H1 (cell line): ENCODE measurements at regions not wholly inside any gene's neighbourhood (a gene's known extent, or its start where the extent isn't known, plus 50 kb on each side); places are given as distances from the start of the nearest gene placed in this dataset.

ENCODE experiments used
- CTCF ChIA-PET: fragments of 300-600 bp; sonication (Branson Sonifier 250); formaldehyde crosslinking; loops from one replicate; lab custom pipeline; 2021; ENCODE audit not compliant: partially characterized antibody; lab: Charles Lee
- POLR2A ChIA-PET: fragments of 300-600 bp; sonication (Branson Sonifier 250); formaldehyde crosslinking; loops from one replicate; lab custom pipeline; 2021; ENCODE audit warnings: inconsistent platforms; ENCODE audit not compliant: partially characterized antibody; lab: Charles Lee
- DNase-seq, 2 experiments: peaks; one replicate each; pipeline versions ENCODE4 v3.0.0 to v3.0.0-alpha.2; 2010 to 2022; ENCODE audit warnings: low spot score in 2 of 2, low read depth in 1 of 2, mixed read lengths in 1 of 2
- FAIRE-seq: peaks from 2 replicates; lab custom pipeline; 2011; peaks lifted over from hg19 to GRCh38; lab: Jason Lieb, UNC
- H2AFZ ChIP-seq: 2 replicates; pipeline ENCODE4 v1.8.1; 2012; ENCODE audit warnings: low read length, inconsistent platforms
- H2AK5ac ChIP-seq: 2 replicates; pipeline ENCODE4 v1.6.1; 2013; ENCODE audit warnings: low read depth, low read length
- H2BK120ac ChIP-seq: replicated peaks from 2 replicates; pipeline ENCODE3; 2013; ENCODE audit warnings: low read depth, low read length, inconsistent platforms
- H2BK12ac ChIP-seq: 2 replicates; pipeline ENCODE4 v1.6.1; 2013; ENCODE audit warnings: low read depth, low read length
- H2BK15ac ChIP-seq: 2 replicates; pipeline ENCODE4 v1.6.1; 2013; ENCODE audit warnings: low read length
- H2BK20ac ChIP-seq: 2 replicates; pipeline ENCODE4 v1.6.1; 2013; ENCODE audit warnings: low read length
- H2BK5ac ChIP-seq: 2 replicates; pipeline ENCODE4 v1.6.1; 2013; ENCODE audit warnings: low read depth, low read length
- H3K14ac ChIP-seq: 2 replicates; pipeline ENCODE4 v1.6.1; 2013; ENCODE audit warnings: inconsistent platforms; ENCODE audit not compliant: insufficient read length
- H3K18ac ChIP-seq: 2 replicates; pipeline ENCODE4 v1.6.1; 2013; ENCODE audit warnings: low read length; ENCODE audit errors: extremely low read depth
- H3K23ac ChIP-seq: 2 replicates; pipeline ENCODE4 v1.6.1; 2013; ENCODE audit warnings: inconsistent platforms; ENCODE audit not compliant: insufficient read length
- H3K23me2 ChIP-seq: 2 replicates; pipeline ENCODE4 v1.6.1; 2013; ENCODE audit warnings: low read depth, low read length
- H3K27ac ChIP-seq: 2 replicates; pipeline ENCODE4 v1.6.1; 2011; ENCODE audit warnings: low read depth, low read length, inconsistent platforms
- H3K27me3 ChIP-seq, 4 experiments: replicated peaks in 1 of 4; 1 replicate in 1 of 4; 2 replicates in 3 of 4; pipeline versions ENCODE4 v1.6.1 to v1.8.1; 2011 to 2013; ENCODE audit warnings: low read length in 3 of 4, mild to moderate bottlenecking in 3 of 4, inconsistent platforms in 2 of 4, mixed read lengths in 2 of 4, moderate library complexity in 1 of 4; ENCODE audit not compliant: control insufficient read depth in 3 of 4, insufficient read depth in 3 of 4; ENCODE audit errors: extremely low read depth in 1 of 4
- H3K36me3 ChIP-seq, 4 experiments: 2 replicates each; pipeline versions ENCODE4 v1.6.1 to v1.8.1; 2011 to 2013; ENCODE audit warnings: mild to moderate bottlenecking in 4 of 4, low read length in 3 of 4, moderate library complexity in 2 of 4, control low read depth in 1 of 4, inconsistent platforms in 1 of 4; ENCODE audit not compliant: insufficient read depth in 4 of 4, control insufficient read depth in 2 of 4
- H3K4ac ChIP-seq: replicated peaks from 2 replicates; pipeline ENCODE3; 2013; ENCODE audit warnings: low read length, low read depth, mixed read lengths, inconsistent platforms; ENCODE audit not compliant: insufficient read length
- H3K4me1 ChIP-seq, 4 experiments: replicated peaks in 1 of 4; 1 replicate in 1 of 4; 2 replicates in 3 of 4; pipeline versions ENCODE4 v1.6.1 to v1.8.1; 2011 to 2013; ENCODE audit warnings: low read length in 3 of 4, inconsistent platforms in 2 of 4, mixed read lengths in 1 of 4; ENCODE audit not compliant: insufficient read depth in 4 of 4, control insufficient read depth in 3 of 4
- H3K4me2 ChIP-seq, 2 experiments: 2 replicates each; pipeline versions ENCODE4 v1.6.1 to v1.8.1; 2011 to 2013; ENCODE audit warnings: low read depth in 2 of 2, low read length in 2 of 2, control low read depth in 1 of 2, inconsistent platforms in 1 of 2, mild to moderate bottlenecking in 1 of 2; ENCODE audit not compliant: insufficient read depth in 1 of 2
- H3K4me3 ChIP-seq, 4 experiments: fragments of 200-600, 300-600 bp in 1 of 4; sonication (generic), shearing (Covaris generic), sonication (Bioruptor Twin) in 1 of 4; 2 replicates each; pipeline versions ENCODE4 v1.5.1 to v1.8.1; 2011 to 2016; ENCODE audit warnings: low read length in 4 of 4, low read depth in 3 of 4, control low read depth in 2 of 4, inconsistent platforms in 2 of 4, mild to moderate bottlenecking in 2 of 4, mixed read lengths in 1 of 4, moderate library complexity in 1 of 4; ENCODE audit not compliant: insufficient read depth in 2 of 4; ENCODE audit errors: extremely low read depth in 1 of 4
- H3K56ac ChIP-seq: replicated peaks from 2 replicates; pipeline ENCODE3; 2013; ENCODE audit warnings: low read depth, mild to moderate bottlenecking, mixed read lengths, low read length, inconsistent platforms; ENCODE audit not compliant: insufficient read length
- H3K79me1 ChIP-seq: 2 replicates; pipeline ENCODE4 v1.6.1; 2013; ENCODE audit warnings: low read depth, low read length, control low read depth
- H3K79me2 ChIP-seq, 2 experiments: 2 replicates each; pipeline versions ENCODE4 v1.6.1 to v1.8.1; 2012 to 2013; ENCODE audit warnings: low read length in 2 of 2, mild to moderate bottlenecking in 2 of 2, inconsistent platforms in 1 of 2; ENCODE audit not compliant: insufficient read depth in 2 of 2, control insufficient read depth in 1 of 2
- H3K9ac ChIP-seq, 4 experiments: replicated peaks in 1 of 4; 1 replicate in 1 of 4; 2 replicates in 3 of 4; pipeline versions ENCODE4 v1.6.1 to v1.8.1; 2011 to 2013; ENCODE audit warnings: low read depth in 3 of 4, low read length in 3 of 4, control low read depth in 2 of 4, mild to moderate bottlenecking in 2 of 4, moderate library complexity in 2 of 4, inconsistent platforms in 1 of 4; ENCODE audit errors: extremely low read depth in 1 of 4
- H3K9me3 ChIP-seq, 2 experiments: 2 replicates each; pipeline versions ENCODE4 v1.6.1 to v1.8.1; 2012 to 2013; ENCODE audit warnings: mild to moderate bottlenecking in 2 of 2, moderate library complexity in 2 of 2, control low read depth in 1 of 2, inconsistent platforms in 1 of 2, low read depth in 1 of 2, low read length in 1 of 2, mixed read lengths in 1 of 2; ENCODE audit not compliant: insufficient read depth in 2 of 2
- H4K20me1 ChIP-seq, 2 experiments: replicated peaks in 1 of 2; 2 replicates each; pipeline versions ENCODE3 to v1.8.1; 2011 to 2013; ENCODE audit warnings: inconsistent platforms in 2 of 2, low read length in 2 of 2, mild to moderate bottlenecking in 1 of 2; ENCODE audit not compliant: insufficient read depth in 2 of 2, control insufficient read depth in 1 of 2
- H4K5ac ChIP-seq: 2 replicates; pipeline ENCODE4 v1.6.1; 2013; ENCODE audit warnings: low read length, low read depth, mixed read lengths, inconsistent platforms; ENCODE audit not compliant: insufficient read length
- H4K8ac ChIP-seq: 2 replicates; pipeline ENCODE4 v1.8.0; 2013; ENCODE audit warnings: mild to moderate bottlenecking, moderate library complexity, low read length, inconsistent platforms; ENCODE audit not compliant: insufficient read depth; ENCODE audit errors: extremely low read depth
- H4K91ac ChIP-seq: replicated peaks from 2 replicates; pipeline ENCODE3; 2013; ENCODE audit warnings: low read length, mixed read lengths, inconsistent platforms; ENCODE audit not compliant: insufficient read length
- BCL11A ChIP-seq, 2 experiments: IDR thresholded peaks; one replicate each; pipeline ENCODE4 v1.6.1; 2011; ENCODE audit warnings: low read depth in 2 of 2, low read length in 2 of 2, mild to moderate bottlenecking in 2 of 2
- CHD1 ChIP-seq: IDR thresholded peaks from 2 replicates; pipeline ENCODE4 v1.6.1; 2012; ENCODE audit warnings: low read depth, low read length, improper control_type of control experiment
- CHD2 ChIP-seq: IDR thresholded peaks from 2 replicates; pipeline ENCODE4 v1.6.1; 2012; ENCODE audit warnings: low read length, improper control_type of control experiment
- EP300 ChIP-seq, 2 experiments: IDR thresholded peaks; 1 replicate in 1 of 2; 2 replicates in 1 of 2; pipeline ENCODE4 v1.6.1; 2011 to 2012; ENCODE audit warnings: low read depth in 2 of 2, low read length in 2 of 2, mild to moderate bottlenecking in 2 of 2, borderline replicate concordance in 1 of 2, inconsistent platforms in 1 of 2, moderate library complexity in 1 of 2
- KDM4A ChIP-seq: IDR thresholded peaks from one replicate; pipeline ENCODE4 v1.7.1; 2012; ENCODE audit warnings: low read depth, mild to moderate bottlenecking, moderate library complexity, low read length, inconsistent platforms; ENCODE audit not compliant: severe bottlenecking
- RBBP5 ChIP-seq: IDR thresholded peaks from 2 replicates; pipeline ENCODE4 v1.7.1; 2012; ENCODE audit warnings: low read depth, mild to moderate bottlenecking, inconsistent platforms, low read length, moderate library complexity, borderline replicate concordance
- RFX5 ChIP-seq: IDR thresholded peaks from 2 replicates; pipeline ENCODE4 v1.6.1; 2011; ENCODE audit warnings: low read depth, low read length, improper control_type of control experiment, borderline replicate concordance
- SAP30 ChIP-seq: fragments of 300-600 bp; sonication (generic); IDR thresholded peaks from 2 replicates; pipeline ENCODE4 v1.7.1; 2012; ENCODE audit warnings: low read length, moderate library complexity, mild to moderate bottlenecking, inconsistent platforms; ENCODE audit not compliant: insufficient read depth, insufficient replicate concordance
- SIRT6 ChIP-seq: IDR thresholded peaks from one replicate; pipeline ENCODE4 v1.7.1; 2012; ENCODE audit warnings: low read length, inconsistent platforms
- SP1 ChIP-seq: IDR thresholded peaks from 2 replicates; pipeline ENCODE4 v1.6.1; 2011; ENCODE audit warnings: low read depth, low read length
- WGBS, 2 experiments: shearing (Covaris generic) in 1 of 2; methylation state at CpG; one replicate each; pipeline versions ENCODE4 v1.1.6 to v1.1.7; 2013 to 2015; ENCODE audit warnings: low lambda C conversion rate in 2 of 2, mixed read lengths in 2 of 2, inconsistent platforms in 1 of 2, low coverage in 1 of 2, missing lambda C conversion rate in 1 of 2; ENCODE audit not compliant: insufficient replicate concordance in 2 of 2, insufficient coverage in 1 of 2, insufficient read length in 1 of 2; ENCODE audit errors: extremely low coverage in 1 of 2, missing lambda C conversion rate in 1 of 2; 5-methylcytosine and 5-hydroxymethylcytosine counted together
- TF ChIP-seq, protein P1 (sequence below), 3 experiments: IDR thresholded peaks; 1 replicate in 2 of 3; 2 replicates in 1 of 3; pipeline versions ENCODE4 v1.5.1 to v1.6.1; 2011; ENCODE audit warnings: low read length in 3 of 3, mild to moderate bottlenecking in 3 of 3, inconsistent platforms in 2 of 3, low read depth in 1 of 3, moderate library complexity in 1 of 3; ENCODE audit not compliant: insufficient read depth in 1 of 3; ENCODE audit errors: control extremely low read depth in 1 of 3
- TF ChIP-seq, protein P2 (sequence below): IDR thresholded peaks from 2 replicates; pipeline ENCODE4 v1.6.1; 2011; ENCODE audit warnings: low read depth, mild to moderate bottlenecking, low read length; ENCODE audit not compliant: insufficient read depth

DNA sequence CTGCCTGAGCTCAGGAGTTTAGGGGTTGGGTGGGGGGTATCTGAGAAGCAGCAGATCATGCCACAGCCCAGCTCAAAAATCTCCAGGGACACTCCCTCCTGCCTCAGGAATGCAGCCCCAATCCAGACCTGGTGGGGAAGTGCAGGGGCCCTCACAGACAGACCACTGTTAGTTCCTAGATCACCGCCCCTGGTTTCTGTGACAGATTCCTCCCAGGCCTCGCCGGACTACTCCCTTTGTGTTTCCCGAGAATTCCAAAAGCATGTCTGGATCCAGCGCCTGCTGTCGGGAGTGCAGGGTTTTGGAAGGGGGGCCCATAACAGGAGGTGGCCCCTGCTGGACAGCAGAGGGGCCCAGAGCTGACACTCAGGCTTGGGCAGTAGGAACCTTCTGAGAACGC, 74.5 kb downstream of the CTSL start:
- WGBS, 2 experiments: 89% methylated on average over 7 of the region's 7 CpGs; no CpG with 5 or more reads in 1 of the 2 experiments
- CTCF ChIA-PET: interaction anchor here (0.9 to 3.4 kb wide), 8 partner anchors 12 to 151 kb away, joined by 3 to 18 read pairs (median 6); no protein-coding TSS in a partner anchor
- H4K5ac ChIP-seq: no peak overlapping the region
- no peak for TF ChIP-seq SIRT6
- TF ChIP-seq, protein P1, sequence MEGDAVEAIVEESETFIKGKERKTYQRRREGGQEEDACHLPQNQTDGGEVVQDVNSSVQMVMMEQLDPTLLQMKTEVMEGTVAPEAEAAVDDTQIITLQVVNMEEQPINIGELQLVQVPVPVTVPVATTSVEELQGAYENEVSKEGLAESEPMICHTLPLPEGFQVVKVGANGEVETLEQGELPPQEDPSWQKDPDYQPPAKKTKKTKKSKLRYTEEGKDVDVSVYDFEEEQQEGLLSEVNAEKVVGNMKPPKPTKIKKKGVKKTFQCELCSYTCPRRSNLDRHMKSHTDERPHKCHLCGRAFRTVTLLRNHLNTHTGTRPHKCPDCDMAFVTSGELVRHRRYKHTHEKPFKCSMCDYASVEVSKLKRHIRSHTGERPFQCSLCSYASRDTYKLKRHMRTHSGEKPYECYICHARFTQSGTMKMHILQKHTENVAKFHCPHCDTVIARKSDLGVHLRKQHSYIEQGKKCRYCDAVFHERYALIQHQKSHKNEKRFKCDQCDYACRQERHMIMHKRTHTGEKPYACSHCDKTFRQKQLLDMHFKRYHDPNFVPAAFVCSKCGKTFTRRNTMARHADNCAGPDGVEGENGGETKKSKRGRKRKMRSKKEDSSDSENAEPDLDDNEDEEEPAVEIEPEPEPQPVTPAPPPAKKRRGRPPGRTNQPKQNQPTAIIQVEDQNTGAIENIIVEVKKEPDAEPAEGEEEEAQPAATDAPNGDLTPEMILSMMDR (IDR thresholded peaks at IDR 0.05; ENCODE audit: control extremely low read depth in 1 of 3, insufficient read depth in 1 of 3, low read depth in 1 of 3, low read length in 3 of 3): no peak
- no peak for TF ChIP-seq CHD2
- no peak for TF ChIP-seq BCL11A (IDR thresholded peaks at IDR 0.05; ENCODE audit: low read depth in 2 of 2, low read length in 2 of 2)
- no peak for TF ChIP-seq SAP30
- no peak for TF ChIP-seq RFX5
- no peak for TF ChIP-seq CHD1
- no peak for TF ChIP-seq KDM4A
- no peak for TF ChIP-seq RBBP5
- TF ChIP-seq SP1: no peak
- no peak for TF ChIP-seq EP300 (IDR thresholded peaks at IDR 0.05; ENCODE audit: borderline replicate concordance in 1 of 2, low read depth in 2 of 2, low read length in 2 of 2)
- TF ChIP-seq, protein P2, sequence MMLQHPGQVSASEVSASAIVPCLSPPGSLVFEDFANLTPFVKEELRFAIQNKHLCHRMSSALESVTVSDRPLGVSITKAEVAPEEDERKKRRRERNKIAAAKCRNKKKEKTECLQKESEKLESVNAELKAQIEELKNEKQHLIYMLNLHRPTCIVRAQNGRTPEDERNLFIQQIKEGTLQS: no peak

More for the DNA sequence above, 74.5 kb downstream of the CTSL start:
- Histone ChIP-seq H3K9ac (no peak overlapping the region), H4K8ac (no peak overlapping the region), H2BK5ac (no peak overlapping the region), H2AK5ac (no peak overlapping the region), H3K4me1 (no peaks in the 10 kb centered on the region), H3K4me2 (no peak overlapping the region), H3K23ac (no peak overlapping the region), H3K23me2 (no peaks in the 10 kb centered on the region), H3K4me3 (no peak overlapping the region), H3K79me1 (no peaks in the 10 kb centered on the region), H2BK15ac (no peak overlapping the region), H3K14ac (no peak overlapping the region), H2BK12ac (no peak overlapping the region), H4K20me1 (no peaks in the 10 kb centered on the region), H3K36me3 (no peaks in the 10 kb centered on the region), H2AFZ (no peak overlapping the region), H2BK120ac (no peak overlapping the region), H3K79me2 (no peaks in the 10 kb centered on the region), H3K18ac (no peak overlapping the region), H3K27ac (no peak overlapping the region), H3K4ac (no peak overlapping the region), H2BK20ac (no peak overlapping the region), H4K91ac (no peak overlapping the region), H3K27me3 (no peaks in the 10 kb centered on the region), H3K9me3 (no peaks in the 10 kb centered on the region), H3K56ac (no peak overlapping the region)
- POLR2A ChIA-PET: no interaction called here
- no peak for DNase-seq
- no peak for FAIRE-seq
